Mesenchymal stem cell (in vitro differentiated cells and primary cell): ENCODE measurements at regions not wholly inside any gene's neighbourhood (a gene's known extent, or its start where the extent isn't known, plus 50 kb on each side); places are given as distances from the start of the nearest gene placed in this dataset.

Experiments used
- DNase-seq: peaks from one replicate; pipeline ENCODE4 v3.0.0-alpha.2; 2013
- H2AFZ ChIP-seq: one replicate; pipeline ENCODE4 v1.6.1; 2013; ENCODE audit warnings: low read depth, mild to moderate bottlenecking, control low read depth, inconsistent platforms, low read length, moderate library complexity
- H2AK5ac ChIP-seq: 2 replicates; pipeline ENCODE4 v1.6.1; 2013; ENCODE audit warnings: low read length, moderate library complexity, mild to moderate bottlenecking, inconsistent platforms; ENCODE audit not compliant: severe bottlenecking
- H2BK120ac ChIP-seq: one replicate; pipeline ENCODE4 v1.6.1; 2013; ENCODE audit warnings: low read depth, mild to moderate bottlenecking, inconsistent platforms, low read length, moderate library complexity
- H2BK12ac ChIP-seq, 2 experiments: one replicate each; pipeline ENCODE4 v1.6.1; 2013; ENCODE audit warnings: inconsistent platforms in 2 of 2, low read length in 2 of 2, mild to moderate bottlenecking in 2 of 2, moderate library complexity in 2 of 2, control low read depth in 1 of 2
- H2BK15ac ChIP-seq: one replicate; pipeline ENCODE4 v1.6.1; 2013; ENCODE audit warnings: mild to moderate bottlenecking, low read depth, inconsistent platforms; ENCODE audit not compliant: poor library complexity, severe bottlenecking
- H2BK5ac ChIP-seq: 2 replicates; pipeline ENCODE4 v1.6.1; 2013; ENCODE audit warnings: low read depth, mild to moderate bottlenecking, low read length, control low read depth, inconsistent platforms; ENCODE audit not compliant: poor library complexity, severe bottlenecking
- H3K14ac ChIP-seq, 2 experiments: one replicate each; pipeline ENCODE4 v1.6.1; 2013; ENCODE audit warnings: inconsistent platforms in 2 of 2, low read length in 2 of 2, control low read depth in 1 of 2, mild to moderate bottlenecking in 1 of 2, moderate library complexity in 1 of 2
- H3K18ac ChIP-seq, 2 experiments: one replicate each; pipeline ENCODE4 v1.6.1; 2013; ENCODE audit warnings: inconsistent platforms in 2 of 2, low read length in 2 of 2, control low read depth in 1 of 2, low read depth in 1 of 2, mild to moderate bottlenecking in 1 of 2
- H3K23ac ChIP-seq, 2 experiments: one replicate each; pipeline ENCODE4 v1.6.1; 2013; ENCODE audit warnings: inconsistent platforms in 2 of 2, low read length in 2 of 2, mild to moderate bottlenecking in 2 of 2, moderate library complexity in 2 of 2, control low read depth in 1 of 2
- H3K27ac ChIP-seq: 2 replicates; pipeline ENCODE4 v1.5.1; 2013; ENCODE audit warnings: mild to moderate bottlenecking, moderate library complexity, low read length, control low read depth, inconsistent platforms; ENCODE audit not compliant: poor library complexity, severe bottlenecking
- H3K27me3 ChIP-seq, 2 experiments: 2 replicates each; pipeline versions ENCODE4 v1.6.1 to v1.7.0; 2013; ENCODE audit warnings: low read length in 2 of 2, mild to moderate bottlenecking in 2 of 2, moderate library complexity in 2 of 2, control low read depth in 1 of 2, inconsistent platforms in 1 of 2; ENCODE audit not compliant: control insufficient read depth in 1 of 2, insufficient read depth in 1 of 2
- H3K36me3 ChIP-seq, 2 experiments: 2 replicates each; pipeline versions ENCODE4 v1.6.1 to v1.7.0; 2013; ENCODE audit warnings: low read length in 2 of 2, control low read depth in 1 of 2, inconsistent platforms in 1 of 2, low read depth in 1 of 2, mild to moderate bottlenecking in 1 of 2; ENCODE audit not compliant: insufficient read depth in 2 of 2, control insufficient read depth in 1 of 2
- H3K4ac ChIP-seq, 2 experiments: one replicate each; pipeline ENCODE4 v1.6.1; 2013; ENCODE audit warnings: inconsistent platforms in 2 of 2, low read length in 2 of 2, mild to moderate bottlenecking in 2 of 2, moderate library complexity in 2 of 2, control low read depth in 1 of 2, low read depth in 1 of 2
- H3K4me1 ChIP-seq: 2 replicates; pipeline ENCODE4 v1.6.1; 2013; ENCODE audit warnings: low read depth, low read length, control low read depth; ENCODE audit not compliant: control insufficient read depth, insufficient read depth
- H3K4me2 ChIP-seq: 2 replicates; pipeline ENCODE4 v1.6.1; 2013; ENCODE audit warnings: low read length, mild to moderate bottlenecking, inconsistent platforms; ENCODE audit not compliant: poor library complexity, severe bottlenecking
- H3K4me3 ChIP-seq, 2 experiments: 2 replicates each; pipeline versions ENCODE4 v1.5.1 to v1.7.0; 2013; ENCODE audit warnings: low read length in 2 of 2, mild to moderate bottlenecking in 2 of 2, control low read depth in 1 of 2, low read depth in 1 of 2; ENCODE audit not compliant: insufficient read depth in 1 of 2
- H3K79me1 ChIP-seq: replicated peaks from 2 replicates; pipeline ENCODE4 v1.6.1; 2013; ENCODE audit warnings: mild to moderate bottlenecking, control low read depth, low read length, inconsistent platforms; ENCODE audit not compliant: poor library complexity, severe bottlenecking
- H3K9ac ChIP-seq: 2 replicates; pipeline ENCODE4 v1.7.0; 2013; ENCODE audit warnings: mild to moderate bottlenecking, low read length, moderate library complexity
- H3K9me3 ChIP-seq: 2 replicates; pipeline ENCODE4 v1.7.0; 2013; ENCODE audit warnings: mild to moderate bottlenecking, low read length; ENCODE audit not compliant: control insufficient read depth
- H4K8ac ChIP-seq: one replicate; pipeline ENCODE4 v1.6.1; 2013; ENCODE audit warnings: inconsistent platforms, mild to moderate bottlenecking, low read length, moderate library complexity
- H4K91ac ChIP-seq: one replicate; pipeline ENCODE4 v1.6.1; 2013; ENCODE audit warnings: mild to moderate bottlenecking, low read length, inconsistent platforms
- WGBS: methylation state at CpG from one replicate; pipeline ENCODE4 v1.1.7; 2013; ENCODE audit warnings: mixed read lengths; 5-methylcytosine and 5-hydroxymethylcytosine counted together

- Histone ChIP-seq H3K23ac (no peak overlapping the region), H3K79me1 (no peaks in the 10 kb centered on the region), H3K4me3 (no peak overlapping the region), H3K9me3 (peaks cover 9% of the 10 kb centered on the region), H3K36me3 (no peaks in the 10 kb centered on the region), H2BK12ac (no peak overlapping the region), H3K27ac (no peak overlapping the region), H2AFZ (no peak overlapping the region), H3K4ac (no peak overlapping the region), H4K91ac (no peak overlapping the region), H2AK5ac (no peak overlapping the region), H3K18ac (no peak overlapping the region), H3K4me2 (no peak overlapping the region), H2BK120ac (no peak overlapping the region), H3K27me3 (no peaks in the 10 kb centered on the region), H3K4me1 (no peaks in the 10 kb centered on the region), H4K8ac (no peak overlapping the region), H3K9ac (no peak overlapping the region), H2BK15ac (no peak overlapping the region), H3K14ac (no peak overlapping the region), H2BK5ac (no peak overlapping the region)
- no peak for DNase-seq
Observed at GRCh38 chr3:176376531-176376930, 820.8 kb downstream of the TBL1XR1 start.

GRCh38 chr3:176375519-176375918 lies 821.8 kb downstream of the TBL1XR1 start:
- Histone ChIP-seq H3K4me3 (no peak overlapping the region), H2BK5ac (no peak overlapping the region)

GRCh38 chr3:176362191-176362731 lies 835.0 kb downstream of the TBL1XR1 start:
- Histone ChIP-seq H3K4ac (no peak overlapping the region), H3K14ac (no peak overlapping the region), H3K4me2 (no peak overlapping the region), H3K9me3 (no peaks in the 10 kb centered on the region), H4K8ac (no peak overlapping the region), H2BK12ac (no peak overlapping the region), H2BK5ac (no peak overlapping the region), H3K27ac (no peak overlapping the region), H2BK15ac (no peak overlapping the region), H3K23ac (no peak overlapping the region), H2AFZ (no peak overlapping the region), H3K4me1 (no peaks in the 10 kb centered on the region), H2BK120ac (no peak overlapping the region), H4K91ac (no peak overlapping the region), H3K9ac (no peak overlapping the region), H3K79me1 (no peaks in the 10 kb centered on the region), H3K4me3 (no peak overlapping the region), H3K36me3 (no peaks in the 10 kb centered on the region), H3K27me3 (no peaks in the 10 kb centered on the region), H2AK5ac (no peak overlapping the region), H3K18ac (no peak overlapping the region)
- WGBS: 95% methylated on average over 36 of the region's 45 CpGs
- DNase-seq: no peak

More at GRCh38 chr3:176375519-176375918, 821.8 kb downstream of the TBL1XR1 start:
- H2AK5ac ChIP-seq: no peak overlapping the region
- no peak for DNase-seq
- H3K36me3 ChIP-seq: no peaks in the 10 kb centered on the region
- no peak overlapping the region for H3K23ac ChIP-seq
- no peak overlapping the region for H3K14ac ChIP-seq
- no peak overlapping the region for H3K4me2 ChIP-seq
- no peak overlapping the region for H2AFZ ChIP-seq
- no peak overlapping the region for H2BK120ac ChIP-seq
- H3K9me3 ChIP-seq: peaks cover 9% of the 10 kb centered on the region
- 93% methylated on average over 1 of the region's 1 CpG for WGBS
- H4K91ac ChIP-seq: no peak overlapping the region
- H2BK12ac ChIP-seq: no peak overlapping the region
- H3K4me1 ChIP-seq: no peaks in the 10 kb centered on the region
- no peak overlapping the region for H2BK15ac ChIP-seq
- H3K27ac ChIP-seq: no peak overlapping the region
- H3K27me3 ChIP-seq: no peaks in the 10 kb centered on the region
- no peak overlapping the region for H3K9ac ChIP-seq
- no peaks in the 10 kb centered on the region for H3K79me1 ChIP-seq
- H4K8ac ChIP-seq: no peak overlapping the region
- H3K4ac ChIP-seq: no peak overlapping the region
- H3K18ac ChIP-seq: no peak overlapping the region

GRCh38 chr3:176359211-176359610 lies 838.1 kb downstream of the TBL1XR1 start:
- Histone ChIP-seq H3K18ac (no peak overlapping the region), H3K14ac (no peak overlapping the region), H3K4ac (no peak overlapping the region), H2AFZ (no peak overlapping the region), H4K8ac (no peak overlapping the region), H3K23ac (no peak overlapping the region), H2BK5ac (no peak overlapping the region), H2BK12ac (no peak overlapping the region), H2AK5ac (no peak overlapping the region), H3K79me1 (no peaks in the 10 kb centered on the region), H3K27ac (no peak overlapping the region), H2BK15ac (no peak overlapping the region), H3K4me2 (no peak overlapping the region), H3K9me3 (no peaks in the 10 kb centered on the region), H4K91ac (no peak overlapping the region), H3K4me3 (no peak overlapping the region), H3K36me3 (no peaks in the 10 kb centered on the region), H3K4me1 (no peaks in the 10 kb centered on the region), H3K9ac (no peak overlapping the region), H2BK120ac (no peak overlapping the region), H3K27me3 (no peaks in the 10 kb centered on the region)
- 69% methylated on average over 3 of the region's 3 CpGs for WGBS
- no peak for DNase-seq
